ENCODE measurements at regions not wholly inside any gene's neighbourhood (a gene's known extent, or its start where the extent isn't known, plus 50 kb on each side); places are given as distances from the start of the nearest gene placed in this dataset.

DNA sequence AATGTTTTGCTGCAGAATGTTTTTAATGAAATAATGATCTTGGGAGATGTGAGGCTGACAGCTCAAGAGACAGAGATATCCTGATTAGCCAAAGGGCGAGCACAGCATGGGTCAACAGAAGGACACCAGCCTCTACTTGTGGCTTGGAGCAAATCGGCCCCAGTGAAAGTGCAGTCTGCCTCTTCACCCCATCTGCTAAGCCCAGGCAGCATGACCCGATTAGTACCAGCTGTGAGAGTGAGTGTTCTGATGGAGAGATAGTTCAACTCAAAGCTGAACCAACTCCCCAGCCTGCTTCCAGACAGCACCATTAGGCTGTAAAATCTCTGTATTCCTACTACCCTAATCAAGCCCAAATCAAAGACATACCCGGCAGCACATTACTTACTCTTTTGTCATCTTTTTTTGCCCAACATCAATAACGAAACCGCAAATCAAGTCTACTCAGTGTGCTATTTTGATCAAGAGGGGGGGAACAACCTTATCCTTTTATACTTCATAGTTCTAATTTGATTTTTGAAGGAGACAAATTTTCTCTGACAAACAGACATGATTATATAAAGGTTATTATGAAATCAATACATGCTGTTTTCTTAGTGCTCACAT lies 514.1 kb upstream of the NRSN1 start:
- TF ChIP-seq, protein P1, sequence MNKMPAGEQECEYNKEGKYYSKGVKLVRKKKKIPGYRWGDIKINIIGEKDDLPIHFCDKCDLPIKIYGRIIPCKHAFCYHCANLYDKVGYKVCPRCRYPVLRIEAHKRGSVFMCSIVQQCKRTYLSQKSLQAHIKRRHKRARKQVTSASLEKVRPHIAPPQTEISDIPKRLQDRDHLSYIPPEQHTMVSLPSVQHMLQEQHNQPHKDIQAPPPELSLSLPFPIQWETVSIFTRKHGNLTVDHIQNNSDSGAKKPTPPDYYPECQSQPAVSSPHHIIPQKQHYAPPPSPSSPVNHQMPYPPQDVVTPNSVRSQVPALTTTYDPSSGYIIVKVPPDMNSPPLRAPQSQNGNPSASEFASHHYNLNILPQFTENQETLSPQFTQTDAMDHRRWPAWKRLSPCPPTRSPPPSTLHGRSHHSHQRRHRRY (tag by site-specific recombination; IDR thresholded peaks at IDR 0.05): no peak
- TF ChIP-seq ZNF292 (tag by site-specific recombination; IDR thresholded peaks at IDR 0.05; ENCODE audit: borderline replicate concordance, low read depth): no peak
- no peak for TF ChIP-seq ZNF530 (tag by site-specific recombination; IDR thresholded peaks at IDR 0.05; ENCODE audit: low read depth)
- no peak for TF ChIP-seq ZNF138 (tag by site-specific recombination; IDR thresholded peaks at IDR 0.05; ENCODE audit: borderline replicate concordance)
- TF ChIP-seq ZNF37A (tag by site-specific recombination; IDR thresholded peaks at IDR 0.05): no peak
- TF ChIP-seq MZF1 (tag by site-specific recombination; IDR thresholded peaks at IDR 0.05; ENCODE audit: borderline replicate concordance): no peak
- TF ChIP-seq SP3 (tag by site-specific recombination; IDR thresholded peaks at IDR 0.05): no peak
- TF ChIP-seq, protein P2, sequence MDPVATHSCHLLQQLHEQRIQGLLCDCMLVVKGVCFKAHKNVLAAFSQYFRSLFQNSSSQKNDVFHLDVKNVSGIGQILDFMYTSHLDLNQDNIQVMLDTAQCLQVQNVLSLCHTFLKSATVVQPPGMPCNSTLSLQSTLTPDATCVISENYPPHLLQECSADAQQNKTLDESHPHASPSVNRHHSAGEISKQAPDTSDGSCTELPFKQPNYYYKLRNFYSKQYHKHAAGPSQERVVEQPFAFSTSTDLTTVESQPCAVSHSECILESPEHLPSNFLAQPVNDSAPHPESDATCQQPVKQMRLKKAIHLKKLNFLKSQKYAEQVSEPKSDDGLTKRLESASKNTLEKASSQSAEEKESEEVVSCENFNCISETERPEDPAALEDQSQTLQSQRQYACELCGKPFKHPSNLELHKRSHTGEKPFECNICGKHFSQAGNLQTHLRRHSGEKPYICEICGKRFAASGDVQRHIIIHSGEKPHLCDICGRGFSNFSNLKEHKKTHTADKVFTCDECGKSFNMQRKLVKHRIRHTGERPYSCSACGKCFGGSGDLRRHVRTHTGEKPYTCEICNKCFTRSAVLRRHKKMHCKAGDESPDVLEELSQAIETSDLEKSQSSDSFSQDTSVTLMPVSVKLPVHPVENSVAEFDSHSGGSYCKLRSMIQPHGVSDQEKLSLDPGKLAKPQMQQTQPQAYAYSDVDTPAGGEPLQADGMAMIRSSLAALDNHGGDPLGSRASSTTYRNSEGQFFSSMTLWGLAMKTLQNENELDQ (tag by site-specific recombination; IDR thresholded peaks at IDR 0.05; ENCODE audit: low read depth): no peak
- TF ChIP-seq, protein P3, sequence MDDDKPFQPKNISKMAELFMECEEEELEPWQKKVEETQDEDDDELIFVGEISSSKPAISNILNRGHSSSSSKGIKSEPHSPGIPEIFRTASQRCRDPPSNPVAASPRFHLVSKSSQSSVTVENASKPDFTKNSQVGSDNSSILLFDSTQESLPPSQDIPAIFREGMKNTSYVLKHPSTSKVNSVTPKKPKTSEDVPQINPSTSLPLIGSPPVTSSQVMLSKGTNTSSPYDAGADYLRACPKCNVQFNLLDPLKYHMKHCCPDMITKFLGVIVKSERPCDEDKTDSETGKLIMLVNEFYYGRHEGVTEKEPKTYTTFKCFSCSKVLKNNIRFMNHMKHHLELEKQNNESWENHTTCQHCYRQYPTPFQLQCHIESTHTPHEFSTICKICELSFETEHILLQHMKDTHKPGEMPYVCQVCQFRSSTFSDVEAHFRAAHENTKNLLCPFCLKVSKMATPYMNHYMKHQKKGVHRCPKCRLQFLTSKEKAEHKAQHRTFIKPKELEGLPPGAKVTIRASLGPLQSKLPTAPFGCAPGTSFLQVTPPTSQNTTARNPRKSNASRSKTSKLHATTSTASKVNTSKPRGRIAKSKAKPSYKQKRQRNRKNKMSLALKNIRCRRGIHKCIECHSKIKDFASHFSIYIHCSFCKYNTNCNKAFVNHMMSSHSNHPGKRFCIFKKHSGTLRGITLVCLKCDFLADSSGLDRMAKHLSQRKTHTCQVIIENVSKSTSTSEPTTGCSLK (tag by site-specific recombination; IDR thresholded peaks at IDR 0.05): no peak
- no peak for TF ChIP-seq IKZF3 (tag by site-specific recombination; IDR thresholded peaks at IDR 0.05)
- TF ChIP-seq KLF10 (tag by site-specific recombination; IDR thresholded peaks at IDR 0.05): no peak
- TF ChIP-seq, protein P4, sequence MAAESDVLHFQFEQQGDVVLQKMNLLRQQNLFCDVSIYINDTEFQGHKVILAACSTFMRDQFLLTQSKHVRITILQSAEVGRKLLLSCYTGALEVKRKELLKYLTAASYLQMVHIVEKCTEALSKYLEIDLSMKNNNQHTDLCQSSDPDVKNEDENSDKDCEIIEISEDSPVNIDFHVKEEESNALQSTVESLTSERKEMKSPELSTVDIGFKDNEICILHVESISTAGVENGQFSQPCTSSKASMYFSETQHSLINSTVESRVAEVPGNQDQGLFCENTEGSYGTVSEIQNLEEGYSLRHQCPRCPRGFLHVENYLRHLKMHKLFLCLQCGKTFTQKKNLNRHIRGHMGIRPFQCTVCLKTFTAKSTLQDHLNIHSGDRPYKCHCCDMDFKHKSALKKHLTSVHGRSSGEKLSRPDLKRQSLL (tag by site-specific recombination; IDR thresholded peaks at IDR 0.05): no peak
- TF ChIP-seq ZNF670 (tag by site-specific recombination; IDR thresholded peaks at IDR 0.05; ENCODE audit: low read depth): no peak
- TF ChIP-seq, protein P5, sequence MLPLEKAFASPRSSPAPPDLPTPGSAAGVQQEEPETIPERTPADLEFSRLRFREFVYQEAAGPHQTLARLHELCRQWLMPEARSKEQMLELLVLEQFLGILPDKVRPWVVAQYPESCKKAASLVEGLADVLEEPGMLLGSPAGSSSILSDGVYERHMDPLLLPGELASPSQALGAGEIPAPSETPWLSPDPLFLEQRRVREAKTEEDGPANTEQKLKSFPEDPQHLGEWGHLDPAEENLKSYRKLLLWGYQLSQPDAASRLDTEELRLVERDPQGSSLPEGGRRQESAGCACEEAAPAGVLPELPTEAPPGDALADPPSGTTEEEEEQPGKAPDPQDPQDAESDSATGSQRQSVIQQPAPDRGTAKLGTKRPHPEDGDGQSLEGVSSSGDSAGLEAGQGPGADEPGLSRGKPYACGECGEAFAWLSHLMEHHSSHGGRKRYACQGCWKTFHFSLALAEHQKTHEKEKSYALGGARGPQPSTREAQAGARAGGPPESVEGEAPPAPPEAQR (tag by site-specific recombination; IDR thresholded peaks at IDR 0.05): no peak
- Histone ChIP-seq H3K4me1 (ENCODE audit: control insufficient read depth, insufficient read depth, low read length) (no peaks in the 10 kb centered on the region), H3K4me3 (ENCODE audit: low read depth, low read length) (no peak overlapping the region), H3K36me3 (ENCODE audit: control insufficient read depth in 2 of 2, insufficient read depth in 1 of 2, low read length in 2 of 2) (no peaks in the 10 kb centered on the region), H3K27ac (ENCODE audit: extremely low read depth, low read depth, low read length) (no peak overlapping the region), H3K9me3 (ENCODE audit: control insufficient read depth, insufficient read depth, low read depth, low read length) (no peaks in the 10 kb centered on the region)
- ChIA-PET CTCF (no interaction called here), POLR2A (no interaction called here)

DNA sequence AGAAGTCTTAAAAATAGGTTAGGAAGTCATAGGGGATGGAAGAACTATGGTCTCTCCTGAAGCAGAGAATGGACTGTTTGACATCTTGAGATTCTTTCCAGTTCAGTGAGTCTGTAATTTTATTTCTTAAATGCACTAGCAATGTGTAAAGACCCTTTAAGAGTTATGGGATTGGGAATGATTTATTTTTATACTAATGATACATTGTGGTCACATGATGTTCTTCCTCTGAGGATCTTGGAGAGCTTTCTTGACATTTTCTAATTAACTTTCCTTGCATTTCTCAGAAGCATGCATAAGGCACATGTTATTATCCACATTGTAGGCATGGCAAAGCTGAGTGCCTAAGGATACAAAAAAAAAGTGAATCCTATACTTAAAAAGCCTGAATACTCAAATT lies 507.6 kb upstream of the NRSN1 start:
- Histone ChIP-seq H3K36me3 (ENCODE audit: control insufficient read depth in 2 of 2, insufficient read depth in 1 of 2, low read length in 2 of 2) (no peaks in the 10 kb centered on the region), H3K27ac (ENCODE audit: extremely low read depth, low read depth, low read length) (no peak overlapping the region), H3K9me3 (ENCODE audit: control insufficient read depth, insufficient read depth, low read depth, low read length) (no peaks in the 10 kb centered on the region), H3K4me3 (ENCODE audit: low read depth, low read length) (no peak overlapping the region), H3K4me1 (ENCODE audit: control insufficient read depth, insufficient read depth, low read length) (no peaks in the 10 kb centered on the region; the same call in 1 of the 2 replicates)
- CTCF ChIA-PET: no interaction called here
- POLR2A ChIA-PET: no interaction called here
- TF ChIP-seq ZNF121 (tag by site-specific recombination; IDR thresholded peaks at IDR 0.05) (no peak), ZNF221 (tag by site-specific recombination; IDR thresholded peaks at IDR 0.05; ENCODE audit: borderline replicate concordance) (no peak), KLF8 (tag by site-specific recombination; IDR thresholded peaks at IDR 0.05) (no peak), ZNF292 (tag by site-specific recombination; IDR thresholded peaks at IDR 0.05; ENCODE audit: borderline replicate concordance, low read depth) (no peak), ZNF596 (tag by site-specific recombination; IDR thresholded peaks at IDR 0.05) (no peak)
- TF ChIP-seq, protein P4 (tag by site-specific recombination; IDR thresholded peaks at IDR 0.05): no peak
- TF ChIP-seq, protein P6, sequence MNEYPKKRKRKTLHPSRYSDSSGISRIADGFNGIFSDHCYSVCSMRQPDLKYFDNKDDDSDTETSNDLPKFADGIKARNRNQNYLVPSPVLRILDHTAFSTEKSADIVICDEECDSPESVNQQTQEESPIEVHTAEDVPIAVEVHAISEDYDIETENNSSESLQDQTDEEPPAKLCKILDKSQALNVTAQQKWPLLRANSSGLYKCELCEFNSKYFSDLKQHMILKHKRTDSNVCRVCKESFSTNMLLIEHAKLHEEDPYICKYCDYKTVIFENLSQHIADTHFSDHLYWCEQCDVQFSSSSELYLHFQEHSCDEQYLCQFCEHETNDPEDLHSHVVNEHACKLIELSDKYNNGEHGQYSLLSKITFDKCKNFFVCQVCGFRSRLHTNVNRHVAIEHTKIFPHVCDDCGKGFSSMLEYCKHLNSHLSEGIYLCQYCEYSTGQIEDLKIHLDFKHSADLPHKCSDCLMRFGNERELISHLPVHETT (tag by site-specific recombination; IDR thresholded peaks at IDR 0.05): no peak
- TF ChIP-seq, protein P7, sequence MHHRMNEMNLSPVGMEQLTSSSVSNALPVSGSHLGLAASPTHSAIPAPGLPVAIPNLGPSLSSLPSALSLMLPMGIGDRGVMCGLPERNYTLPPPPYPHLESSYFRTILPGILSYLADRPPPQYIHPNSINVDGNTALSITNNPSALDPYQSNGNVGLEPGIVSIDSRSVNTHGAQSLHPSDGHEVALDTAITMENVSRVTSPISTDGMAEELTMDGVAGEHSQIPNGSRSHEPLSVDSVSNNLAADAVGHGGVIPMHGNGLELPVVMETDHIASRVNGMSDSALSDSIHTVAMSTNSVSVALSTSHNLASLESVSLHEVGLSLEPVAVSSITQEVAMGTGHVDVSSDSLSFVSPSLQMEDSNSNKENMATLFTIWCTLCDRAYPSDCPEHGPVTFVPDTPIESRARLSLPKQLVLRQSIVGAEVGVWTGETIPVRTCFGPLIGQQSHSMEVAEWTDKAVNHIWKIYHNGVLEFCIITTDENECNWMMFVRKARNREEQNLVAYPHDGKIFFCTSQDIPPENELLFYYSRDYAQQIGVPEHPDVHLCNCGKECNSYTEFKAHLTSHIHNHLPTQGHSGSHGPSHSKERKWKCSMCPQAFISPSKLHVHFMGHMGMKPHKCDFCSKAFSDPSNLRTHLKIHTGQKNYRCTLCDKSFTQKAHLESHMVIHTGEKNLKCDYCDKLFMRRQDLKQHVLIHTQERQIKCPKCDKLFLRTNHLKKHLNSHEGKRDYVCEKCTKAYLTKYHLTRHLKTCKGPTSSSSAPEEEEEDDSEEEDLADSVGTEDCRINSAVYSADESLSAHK (tag by site-specific recombination; IDR thresholded peaks at IDR 0.05): no peak
